KG1 (cell line): ENCODE measurements at regions not wholly inside any gene's neighbourhood (a gene's known extent, or its start where the extent isn't known, plus 50 kb on each side); places are given as distances from the start of the nearest gene placed in this dataset.
"Not testable (repeated sequence)": the region's sequence is repeated elsewhere in the genome, so short reads cannot be mapped to it uniquely, and the experiment has no call there.

Source experiments
- DNase-seq: peaks from one replicate; lab custom pipeline; 2025; lab: John Stamatoyannopoulos, UW

DNA sequence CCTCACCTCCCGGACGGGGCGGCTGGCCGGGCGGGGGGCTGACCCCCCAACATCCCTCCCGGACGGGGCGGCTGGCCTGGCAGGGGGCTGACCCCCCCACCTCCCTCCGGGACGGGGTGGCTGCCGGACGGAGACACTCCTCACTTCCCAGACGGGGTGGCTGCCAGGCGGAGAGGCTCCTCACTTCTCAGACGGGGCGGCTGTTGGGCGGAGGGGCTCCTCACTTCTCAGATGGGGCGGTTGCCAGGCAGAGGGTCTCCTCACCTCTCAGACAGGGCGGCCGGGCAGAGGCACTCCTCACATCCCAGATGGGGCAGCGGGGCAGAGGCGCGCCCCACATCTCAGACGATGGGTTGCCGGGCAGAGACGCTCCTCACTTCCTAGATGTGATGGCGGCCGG is 1280.7 kb upstream of the SEL1L start:
- DNase-seq = not testable (repeated sequence)

DNA sequence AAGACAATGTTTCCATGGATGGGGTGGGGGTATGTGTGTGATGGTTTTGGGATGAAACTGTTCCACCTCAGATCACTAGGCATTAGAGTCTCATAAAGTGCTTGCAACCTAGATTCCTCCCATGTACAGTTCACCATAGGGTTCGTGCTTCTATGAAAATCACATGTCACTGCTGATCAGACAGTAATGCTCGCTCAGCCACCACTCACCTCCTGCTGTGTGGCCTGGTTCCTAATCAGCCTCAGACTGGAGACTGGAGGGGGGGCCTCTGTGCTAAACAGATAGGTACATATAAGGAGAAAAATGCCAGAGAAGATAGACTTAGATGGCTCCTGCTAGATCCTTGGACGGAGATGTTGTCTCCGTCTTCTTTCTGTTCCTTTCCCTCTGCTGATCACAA is 1296.9 kb upstream of the SEL1L start:
- DNase-seq = no peak

DNA sequence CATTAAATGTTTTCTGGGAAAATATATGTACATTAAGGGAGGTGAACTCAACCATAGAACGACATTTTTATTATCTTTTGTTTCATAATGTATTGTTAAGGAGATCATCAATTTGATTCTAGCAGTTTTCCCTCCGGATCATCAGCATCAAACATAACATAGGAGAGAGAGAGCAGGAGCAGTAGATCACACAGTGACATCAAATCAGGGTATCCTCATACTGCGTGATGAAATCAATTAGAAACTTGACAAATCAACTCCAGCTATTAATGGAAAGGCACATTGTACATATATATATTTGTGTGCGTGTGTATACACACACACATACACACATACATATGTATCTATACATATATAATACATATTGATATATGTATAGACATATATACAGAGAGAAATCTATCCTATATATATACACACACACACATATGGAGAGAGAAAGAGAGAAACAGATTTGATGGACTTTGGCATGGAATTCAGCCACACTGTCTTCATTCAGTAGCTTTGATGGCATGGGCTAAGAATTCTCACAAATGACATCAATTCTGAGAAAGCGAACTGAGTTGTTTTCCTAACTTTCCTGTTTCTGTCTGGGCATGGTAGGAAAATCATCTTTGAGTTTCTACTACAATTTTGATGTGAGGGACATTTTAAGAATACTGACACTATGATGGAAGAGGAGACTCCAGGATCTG is 1302.8 kb upstream of the SEL1L start:
- no peak for DNase-seq

DNA sequence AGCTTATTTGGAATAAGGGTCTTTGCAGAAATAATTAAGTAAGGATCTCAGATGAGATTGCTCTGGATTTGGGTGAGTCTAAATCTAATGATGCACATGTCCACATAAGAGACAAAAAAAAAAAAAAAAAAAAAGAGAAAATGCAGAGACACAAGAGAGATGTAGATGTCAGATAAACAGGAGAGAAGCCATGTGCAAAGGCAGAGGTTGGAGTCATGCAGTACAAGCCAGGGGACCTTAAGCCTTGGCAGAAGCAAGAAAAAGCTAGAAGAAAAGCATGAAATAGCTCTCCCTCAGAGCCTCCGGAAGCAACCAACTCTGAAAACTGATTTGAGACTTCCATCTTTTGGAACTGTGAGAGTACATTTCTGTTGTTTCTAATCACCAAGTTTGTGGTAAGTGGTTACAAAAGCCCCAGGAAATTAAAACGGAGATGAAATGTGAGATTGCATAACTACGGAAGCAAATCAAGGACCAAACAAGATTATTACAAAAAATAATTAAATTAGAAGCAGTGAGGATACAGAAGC is 1304.0 kb upstream of the SEL1L start:
- no peak for DNase-seq

DNA sequence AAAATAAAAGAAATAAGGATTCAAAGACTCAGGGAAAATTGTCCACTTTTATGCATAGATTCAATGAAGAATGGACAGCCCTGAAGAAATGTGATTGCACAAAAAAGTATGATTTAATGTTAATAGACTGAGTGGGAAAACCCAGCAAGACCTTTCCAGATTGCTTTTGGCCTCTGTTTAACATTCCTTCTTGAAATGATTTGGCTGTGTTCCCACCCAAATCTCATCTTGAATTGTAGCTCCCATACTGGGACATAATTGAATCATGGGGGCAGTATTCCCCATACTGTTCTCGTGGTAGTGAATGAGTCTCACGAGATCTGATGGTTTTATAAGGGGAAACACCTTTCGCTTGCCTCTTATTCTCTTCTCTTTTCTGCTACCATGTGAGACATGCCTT is 1316.9 kb upstream of the SEL1L start:
- no peak for DNase-seq

DNA sequence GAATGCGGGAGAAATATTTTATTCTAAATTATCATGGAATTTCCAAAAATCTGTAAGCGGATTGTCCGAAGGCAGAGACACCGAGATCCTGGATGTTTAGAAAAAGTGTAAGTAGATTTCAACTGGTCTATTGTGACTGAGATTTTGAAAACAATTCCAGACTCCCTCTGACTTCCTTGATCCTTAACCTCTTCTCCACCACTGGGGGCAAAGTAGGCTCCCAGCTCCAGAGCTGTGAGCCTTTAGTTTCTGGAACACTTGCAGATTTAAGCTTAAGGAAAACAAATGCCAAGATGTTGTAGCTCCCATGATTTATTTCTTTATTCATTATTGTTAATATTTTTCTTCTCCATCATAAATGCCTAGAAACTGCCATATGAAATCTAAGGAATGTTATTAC is 1320.5 kb upstream of the SEL1L start:
- no peak for DNase-seq

DNA sequence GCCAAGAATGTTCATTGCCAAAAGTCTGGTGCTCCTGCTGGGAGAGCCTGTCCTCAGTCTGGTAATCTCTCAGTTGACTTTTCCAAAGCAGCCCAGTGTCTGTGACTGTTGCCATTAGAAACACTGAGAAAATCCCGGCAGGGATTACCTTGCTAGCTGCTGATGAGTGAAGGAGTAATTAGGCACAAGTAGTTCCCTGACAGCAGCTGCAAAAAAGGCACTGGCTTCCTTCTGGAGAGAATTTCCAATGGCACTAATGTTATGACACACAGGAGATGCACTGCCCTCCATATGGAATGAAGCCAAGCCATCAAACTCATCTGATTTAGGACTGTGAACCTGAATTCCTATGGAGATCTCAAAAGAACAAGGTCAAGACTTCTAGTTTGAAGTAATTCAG is 1321.2 kb upstream of the SEL1L start:
- DNase-seq = no peak

DNA sequence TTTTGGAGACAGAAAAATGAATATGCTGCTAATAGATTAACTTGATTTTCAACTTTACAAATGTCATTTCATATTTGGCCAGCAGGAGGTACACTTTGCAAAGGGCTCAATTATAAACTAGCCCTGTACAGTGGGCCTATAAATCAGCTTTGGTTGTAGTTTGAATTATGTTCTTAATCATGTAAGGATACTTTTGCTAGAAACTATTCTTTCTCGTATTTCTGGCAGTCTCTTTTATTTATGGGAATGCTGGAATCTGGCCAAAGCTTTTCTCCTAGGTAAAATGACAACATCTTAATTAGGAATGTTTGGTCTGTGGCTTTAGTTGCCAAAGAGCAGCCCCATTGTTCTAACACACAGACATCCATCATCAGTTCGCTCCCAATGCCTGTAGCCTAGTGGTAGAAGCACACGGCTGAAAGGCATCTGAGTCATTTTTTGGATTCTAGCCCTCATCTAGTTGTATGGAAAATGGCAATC is 1322.3 kb upstream of the SEL1L start:
- DNase-seq = peak; percentile 13

DNA sequence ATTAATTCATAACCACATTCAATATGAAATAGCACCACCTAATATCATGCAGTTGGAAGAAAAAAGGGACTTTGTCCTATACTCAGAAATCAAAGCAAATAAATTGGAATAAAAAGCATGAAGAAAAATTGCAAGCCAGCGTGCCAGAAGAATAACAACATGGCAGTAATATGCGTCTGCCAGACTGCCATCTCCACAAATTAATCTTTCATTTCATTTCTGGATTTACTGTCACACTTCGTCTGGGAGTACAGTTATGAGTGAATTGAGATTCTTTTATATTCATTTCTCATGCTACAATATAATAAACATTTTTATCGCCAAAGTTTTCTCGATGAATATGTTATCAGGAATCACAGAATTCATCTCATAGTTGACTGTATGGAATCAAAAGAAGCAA is 1327.7 kb upstream of the SEL1L start:
- DNase-seq = no peak

DNA sequence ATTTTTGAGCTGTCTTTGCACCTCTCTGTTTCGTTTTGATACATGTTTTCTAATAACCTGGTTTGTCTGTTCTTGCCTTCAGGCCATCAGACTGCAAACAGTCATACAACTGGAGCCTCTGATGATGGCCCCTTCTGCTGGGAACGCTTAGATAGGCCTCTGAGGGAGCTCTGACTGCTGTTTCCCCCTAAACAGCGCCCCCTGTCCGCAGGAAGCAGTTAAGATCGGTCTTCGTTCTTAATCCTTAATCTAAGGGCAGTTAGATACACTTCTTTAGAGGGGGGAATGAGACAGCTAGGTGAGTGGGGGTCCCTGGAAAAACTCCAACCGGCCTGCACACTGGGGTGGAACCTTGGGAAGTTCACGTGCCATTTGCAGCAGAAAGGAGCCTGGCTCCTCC is 1338.8 kb upstream of the SEL1L start:
- no peak for DNase-seq

DNA sequence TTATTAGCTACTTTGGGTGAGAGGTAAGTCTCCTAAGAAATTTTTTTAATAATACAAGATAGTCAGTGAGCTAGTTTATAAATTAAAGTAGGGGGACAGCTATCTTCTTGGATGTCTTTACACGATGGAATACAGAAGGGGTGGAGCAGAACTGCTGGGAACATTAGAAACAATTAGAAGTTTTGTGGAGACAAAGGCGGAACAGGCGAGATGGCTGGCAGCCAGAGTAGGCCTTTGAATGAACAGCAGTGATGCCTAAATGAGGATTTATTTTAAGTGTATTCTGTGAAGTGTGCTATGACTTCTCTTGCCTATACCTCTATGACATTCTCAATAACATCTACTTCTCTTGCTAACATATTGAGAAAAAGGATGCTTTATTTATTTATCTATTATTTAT is 1345.3 kb upstream of the SEL1L start:
- no peak for DNase-seq

DNA sequence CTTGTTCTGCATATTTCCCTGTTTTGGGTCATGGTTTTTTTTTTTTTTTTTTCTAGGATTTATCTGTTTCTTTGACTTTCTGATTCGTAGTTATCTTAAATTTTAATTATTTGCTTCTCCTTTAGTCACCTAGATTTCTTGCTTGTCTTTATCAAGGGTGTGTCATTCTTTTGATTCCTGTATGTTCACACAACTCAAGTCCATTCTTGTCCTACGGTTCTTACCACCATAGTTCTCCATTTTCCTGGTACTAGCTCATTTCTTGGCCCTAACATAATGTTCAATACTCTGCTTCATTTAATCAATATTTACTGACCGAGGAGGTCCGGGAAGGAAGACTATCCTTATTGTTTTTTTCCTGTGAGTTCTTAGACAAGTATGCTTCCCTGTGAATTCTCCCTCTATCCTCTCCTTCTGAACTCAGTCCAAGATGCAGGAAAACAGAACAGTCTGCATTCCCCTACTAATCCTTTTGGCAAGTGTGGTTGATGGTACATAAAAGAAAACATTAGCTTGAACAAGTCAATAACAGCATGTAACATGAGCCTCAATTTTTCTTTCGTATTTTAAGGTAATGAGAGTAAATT is 1346.4 kb upstream of the SEL1L start:
- no peak for DNase-seq

DNA sequence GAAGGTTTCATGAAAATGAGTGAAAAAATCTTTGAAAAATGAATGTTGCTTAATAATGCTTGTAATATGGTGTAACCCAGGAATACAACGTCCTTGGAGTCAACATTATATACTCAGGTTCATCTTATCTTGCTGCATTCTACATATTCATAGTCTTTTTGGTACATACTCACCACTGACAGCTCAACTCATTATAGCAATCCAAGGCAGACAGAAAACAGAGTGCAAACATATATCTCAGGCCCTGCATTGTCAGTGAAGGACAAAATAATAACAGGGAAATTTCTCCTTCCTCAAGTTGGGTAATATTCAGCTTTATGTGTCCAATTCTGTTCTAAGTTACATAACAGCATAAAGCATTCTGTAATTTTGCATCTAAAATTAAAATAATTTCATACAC is 1353.0 kb upstream of the SEL1L start:
- no peak for DNase-seq

DNA sequence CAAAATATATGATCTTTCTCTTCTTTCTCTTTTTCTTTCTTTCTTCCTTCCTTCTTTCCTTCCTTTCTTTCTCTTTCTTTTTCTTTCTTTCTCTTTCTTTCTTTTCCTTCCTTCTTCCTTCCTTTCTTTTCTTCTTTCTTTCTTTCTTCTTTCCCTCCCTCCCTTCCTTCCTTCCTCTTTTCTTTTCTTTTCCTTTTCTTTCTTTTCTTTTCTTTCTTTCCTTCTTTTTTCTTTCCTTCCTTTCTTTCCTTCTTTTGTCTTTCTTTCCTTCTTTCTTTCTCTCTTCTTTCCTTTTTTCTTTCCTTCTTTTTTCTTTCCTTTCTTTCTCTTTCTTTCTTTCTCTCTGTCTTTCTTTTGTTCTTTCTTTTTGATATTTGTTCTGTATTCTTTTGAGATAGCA is 1356.0 kb upstream of the SEL1L start:
- DNase-seq = no peak

DNA sequence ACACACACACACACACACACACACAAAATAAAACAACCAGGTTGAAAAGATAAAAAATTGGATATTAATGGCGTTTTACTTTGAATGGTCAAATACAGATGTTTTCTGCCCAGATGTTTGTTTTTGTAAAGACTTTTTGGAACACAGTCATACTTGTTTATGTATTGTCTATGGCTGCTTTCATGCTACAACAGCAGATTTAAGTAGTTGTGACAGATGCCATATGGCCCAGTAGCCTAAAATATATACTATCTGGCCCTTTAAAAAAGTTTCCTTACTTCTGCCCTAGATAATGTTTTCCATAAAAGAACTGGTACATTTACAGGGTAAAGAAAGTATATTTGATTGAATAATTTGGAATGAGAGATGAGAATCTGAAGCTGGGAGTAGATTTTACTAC is 1362.8 kb upstream of the SEL1L start:
- DNase-seq = no peak

DNA sequence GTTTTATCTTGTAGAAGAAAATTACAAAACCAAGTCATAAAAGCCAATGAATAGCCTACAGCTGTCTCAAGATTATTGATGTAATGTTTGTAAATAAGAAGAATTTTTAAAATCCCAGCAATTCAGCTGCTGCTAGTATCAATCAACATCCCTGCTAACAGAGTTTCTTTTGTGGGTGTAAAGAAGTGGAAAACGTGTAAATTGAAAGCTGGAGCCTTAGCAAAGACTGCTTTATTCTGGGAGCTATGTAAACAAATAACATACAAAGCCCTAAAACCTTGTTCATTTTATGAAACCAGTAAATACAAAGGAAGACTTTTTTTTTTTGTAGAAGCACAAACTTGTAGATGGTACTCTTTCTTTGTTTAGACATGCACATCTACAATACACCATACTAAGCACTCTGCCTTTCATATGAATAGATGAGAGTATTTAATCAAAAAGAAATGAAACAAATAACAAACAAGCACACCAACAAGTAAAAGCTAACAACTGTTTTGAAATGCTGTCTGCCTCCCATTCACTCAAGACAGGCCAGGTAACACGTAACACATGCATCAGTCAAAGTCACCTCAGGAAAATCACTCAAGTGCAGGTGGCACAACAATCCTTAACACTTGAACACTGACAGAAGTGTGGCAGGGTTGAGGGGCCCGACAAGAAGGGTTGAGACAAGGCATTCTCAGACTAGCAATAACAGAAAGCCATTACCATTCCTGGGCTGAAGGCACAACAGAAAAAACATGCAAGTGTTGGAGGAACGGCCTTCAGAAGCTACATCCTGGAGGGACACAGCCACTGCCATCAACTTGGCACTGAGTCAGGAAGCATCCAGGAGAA is 1364.0 kb upstream of the SEL1L start:
- DNase-seq = no peak

DNA sequence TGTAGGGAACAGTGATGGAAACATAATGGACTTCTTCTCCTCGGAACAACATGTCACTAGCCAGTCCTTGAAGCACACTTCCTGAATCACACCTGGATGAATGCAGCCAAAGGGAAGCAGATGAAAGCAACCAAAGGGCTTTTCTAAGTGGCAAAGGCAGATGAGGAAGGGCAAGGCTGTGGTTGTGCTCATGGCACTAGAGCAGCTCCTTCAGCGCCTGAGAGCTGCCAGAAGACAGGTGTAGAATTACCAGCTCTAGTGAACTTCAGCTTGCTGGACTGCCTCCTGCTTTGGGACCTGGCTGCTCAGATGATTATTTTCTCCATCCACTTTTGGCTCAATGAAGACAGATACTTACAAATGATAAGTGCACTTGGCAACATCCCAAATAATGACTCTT is 1372.1 kb upstream of the SEL1L start:
- no peak for DNase-seq

DNA sequence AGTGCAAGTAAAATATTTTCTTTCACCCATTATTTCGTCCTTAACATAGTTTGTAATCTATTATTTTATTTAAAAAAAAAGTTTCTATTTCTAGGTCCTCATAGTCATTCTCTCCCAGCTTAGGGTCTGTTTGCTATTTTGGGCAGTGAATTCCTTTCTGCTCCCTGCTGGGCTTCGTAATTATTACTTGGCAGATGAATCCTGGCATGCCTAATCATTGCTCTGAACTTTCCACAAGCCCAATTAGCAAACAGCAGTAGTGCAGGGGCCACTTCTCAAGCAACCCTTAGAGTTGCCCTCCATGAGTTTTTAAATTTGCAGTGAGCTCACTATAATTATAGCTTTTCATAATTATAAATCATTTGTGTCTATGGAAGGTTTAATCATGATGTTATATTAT is 1378.3 kb upstream of the SEL1L start:
- no peak for DNase-seq

DNA sequence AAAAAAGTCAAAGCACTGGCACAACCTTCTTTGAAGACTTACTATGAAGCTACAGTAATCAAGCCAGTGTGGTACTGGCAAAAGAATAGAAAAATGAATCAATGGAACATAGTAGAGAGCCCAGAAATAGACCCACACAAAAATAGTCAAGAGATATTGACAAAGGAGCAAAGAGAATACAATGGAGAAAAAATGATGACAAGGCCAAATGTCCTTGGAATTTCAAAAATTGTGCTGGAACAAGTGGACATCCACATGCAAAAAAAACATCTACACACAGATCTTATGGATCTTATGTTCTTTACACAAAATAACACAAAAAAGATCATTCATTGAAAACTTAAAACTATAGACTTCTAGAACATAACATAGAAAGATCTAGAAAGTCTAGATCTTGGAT is 1379.7 kb upstream of the SEL1L start:
- DNase-seq = no peak

DNA sequence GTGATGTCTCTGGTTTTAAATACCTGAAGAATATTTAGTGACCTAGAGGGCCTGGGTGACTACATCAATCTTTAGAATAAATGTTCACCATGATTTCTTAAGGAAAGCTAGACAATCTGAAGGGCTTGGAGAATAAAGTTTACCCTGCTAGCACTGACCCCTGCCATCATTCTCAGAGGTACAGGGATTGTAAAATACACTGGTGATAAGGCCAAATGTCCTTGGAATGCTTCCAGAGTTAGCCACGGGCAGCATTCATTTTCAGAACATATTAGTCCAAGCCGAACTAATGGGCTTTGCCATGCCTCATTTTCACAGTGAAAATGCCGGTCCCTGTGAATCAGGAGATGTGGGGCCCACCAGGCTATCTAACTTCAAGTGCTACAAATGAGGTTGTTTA is 1381.7 kb upstream of the SEL1L start:
- DNase-seq = no peak

DNA sequence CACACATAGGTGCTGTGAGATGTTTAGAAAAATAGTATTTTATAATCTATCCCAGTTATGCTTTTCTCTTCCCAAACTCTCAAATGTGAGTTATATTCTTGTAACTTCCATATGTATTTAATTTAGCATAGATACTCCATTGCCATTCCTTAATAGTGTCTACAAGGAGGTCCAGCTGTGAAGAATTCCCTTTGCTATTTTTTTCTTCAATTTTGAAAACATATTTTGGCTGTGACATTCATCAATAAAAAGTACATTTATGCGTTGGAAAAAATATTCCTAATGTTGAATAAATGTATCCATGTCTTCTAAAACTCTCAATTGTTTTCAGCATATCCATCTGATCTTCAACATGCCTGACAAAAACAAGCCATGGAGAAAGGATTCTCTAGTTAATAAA is 1402.0 kb upstream of the SEL1L start:
- no peak for DNase-seq

DNA sequence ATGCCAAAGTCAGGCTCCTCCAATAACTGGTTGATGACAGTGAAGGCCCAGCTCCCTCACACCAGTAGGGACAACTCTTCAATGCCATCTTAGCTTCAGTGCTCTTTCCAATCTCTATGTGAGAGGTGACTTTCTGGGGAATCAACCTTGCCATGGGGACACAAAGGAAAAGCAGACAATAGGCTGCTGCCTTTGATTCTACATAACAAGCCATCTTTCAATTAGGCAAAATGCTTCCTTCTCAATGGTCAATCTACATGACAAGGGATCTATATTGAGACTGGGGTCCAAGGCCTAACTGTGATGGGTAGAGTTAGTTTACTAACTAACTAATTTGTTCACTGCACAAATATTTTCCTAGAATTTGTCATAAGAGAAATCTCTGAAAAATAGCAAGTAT is 1417.5 kb upstream of the SEL1L start:
- no peak for DNase-seq

DNA sequence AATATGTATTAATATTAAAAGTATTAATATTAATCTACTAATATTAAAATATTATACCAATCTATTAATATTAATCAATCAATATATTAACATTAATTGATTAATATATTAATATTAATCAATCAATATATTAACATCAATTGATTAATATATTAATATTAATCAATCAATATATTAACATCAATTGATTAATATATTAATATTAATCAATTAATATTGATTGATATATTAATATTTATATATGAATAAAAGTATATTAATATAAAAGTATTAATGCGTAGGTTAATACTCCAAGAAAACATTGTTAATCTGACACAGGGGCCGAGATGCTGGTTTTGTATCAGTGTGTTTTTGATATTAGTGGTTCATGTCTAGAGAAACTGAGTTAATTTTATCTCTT is 1430.1 kb upstream of the SEL1L start:
- no peak for DNase-seq
